KG1 (cell line): ENCODE measurements at regions not wholly inside any gene's neighbourhood (a gene's known extent, or its start where the extent isn't known, plus 50 kb on each side); places are given as distances from the start of the nearest gene placed in this dataset.

Experiments used
- DNase-seq: peaks from one replicate; lab custom pipeline; 2025; lab: John Stamatoyannopoulos, UW

GRCh38 chr10:4343873-4344272 lies 482.1 kb upstream of the AKR1E2 start:
- DNase-seq: no peak

- DNase-seq: no peak
Measured at GRCh38 chr10:4343091-4343490, 482.9 kb upstream of the AKR1E2 start.

- no peak for DNase-seq
Measured at GRCh38 chr10:4338768-4339167, 487.2 kb upstream of the AKR1E2 start.

- DNase-seq: no peak
Measured at GRCh38 chr10:4337563-4337962, 488.4 kb upstream of the AKR1E2 start.

- DNase-seq: no peak
Measured at GRCh38 chr10:4334871-4335270, 491.1 kb upstream of the AKR1E2 start.

GRCh38 chr10:4334015-4334414 lies 492.0 kb upstream of the AKR1E2 start:
- no peak for DNase-seq

- peak; percentile 59 for DNase-seq
Measured at GRCh38 chr10:4333459-4333894, 492.5 kb upstream of the AKR1E2 start.

GRCh38 chr10:4332764-4333458 lies 493.1 kb upstream of the AKR1E2 start:
- DNase-seq: peak; percentile 59

- DNase-seq: no peak
Measured at GRCh38 chr10:4331150-4331549, 494.9 kb upstream of the AKR1E2 start.

GRCh38 chr10:4330636-4331035 lies 495.4 kb upstream of the AKR1E2 start:
- no peak for DNase-seq

GRCh38 chr10:4329225-4329624 lies 496.8 kb upstream of the AKR1E2 start:
- DNase-seq: no peak

GRCh38 chr10:4326647-4327046 lies 499.4 kb upstream of the AKR1E2 start:
- DNase-seq: no peak

GRCh38 chr10:4319870-4320367 lies 506.1 kb upstream of the AKR1E2 start:
- no peak for DNase-seq

- DNase-seq: no peak
Measured at GRCh38 chr10:4316161-4316810, 509.7 kb upstream of the AKR1E2 start.

- no peak for DNase-seq
Measured at GRCh38 chr10:4315551-4315950, 510.5 kb upstream of the AKR1E2 start.

- DNase-seq: no peak
Measured at GRCh38 chr10:4313051-4313450, 513.0 kb upstream of the AKR1E2 start.

GRCh38 chr10:4312051-4312835 lies 513.8 kb upstream of the AKR1E2 start:
- no peak for DNase-seq

- DNase-seq: no peak
Measured at GRCh38 chr10:4310172-4310571, 515.8 kb upstream of the AKR1E2 start.

- no peak for DNase-seq
Measured at GRCh38 chr10:4307910-4308309, 518.1 kb upstream of the AKR1E2 start.

- DNase-seq: no peak
Measured at GRCh38 chr10:4306871-4307270, 519.1 kb upstream of the AKR1E2 start.

GRCh38 chr10:4303045-4303444 lies 518.0 kb upstream of the KLF6 start:
- no peak for DNase-seq

- DNase-seq: no peak
Measured at GRCh38 chr10:4301291-4302045, 516.5 kb upstream of the KLF6 start.
